ENCODE measurements at regions not wholly inside any gene's neighbourhood (a gene's known extent, or its start where the extent isn't known, plus 50 kb on each side); places are given as distances from the start of the nearest gene placed in this dataset.

- TF ChIP-seq, protein P1, sequence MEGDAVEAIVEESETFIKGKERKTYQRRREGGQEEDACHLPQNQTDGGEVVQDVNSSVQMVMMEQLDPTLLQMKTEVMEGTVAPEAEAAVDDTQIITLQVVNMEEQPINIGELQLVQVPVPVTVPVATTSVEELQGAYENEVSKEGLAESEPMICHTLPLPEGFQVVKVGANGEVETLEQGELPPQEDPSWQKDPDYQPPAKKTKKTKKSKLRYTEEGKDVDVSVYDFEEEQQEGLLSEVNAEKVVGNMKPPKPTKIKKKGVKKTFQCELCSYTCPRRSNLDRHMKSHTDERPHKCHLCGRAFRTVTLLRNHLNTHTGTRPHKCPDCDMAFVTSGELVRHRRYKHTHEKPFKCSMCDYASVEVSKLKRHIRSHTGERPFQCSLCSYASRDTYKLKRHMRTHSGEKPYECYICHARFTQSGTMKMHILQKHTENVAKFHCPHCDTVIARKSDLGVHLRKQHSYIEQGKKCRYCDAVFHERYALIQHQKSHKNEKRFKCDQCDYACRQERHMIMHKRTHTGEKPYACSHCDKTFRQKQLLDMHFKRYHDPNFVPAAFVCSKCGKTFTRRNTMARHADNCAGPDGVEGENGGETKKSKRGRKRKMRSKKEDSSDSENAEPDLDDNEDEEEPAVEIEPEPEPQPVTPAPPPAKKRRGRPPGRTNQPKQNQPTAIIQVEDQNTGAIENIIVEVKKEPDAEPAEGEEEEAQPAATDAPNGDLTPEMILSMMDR (conservative IDR thresholded peaks at IDR 0.05) = no peak
- TF ChIP-seq ZFX (IDR thresholded peaks at IDR 0.05) = no peak
- H3K27ac ChIP-seq = no peak overlapping the region
Measured at GRCh38 chr3:124657138-124657537, 73.1 kb upstream of the UMPS start.

- H3K27ac ChIP-seq = no peak overlapping the region
- TF ChIP-seq ZFX (IDR thresholded peaks at IDR 0.05) = no peak
- TF ChIP-seq, protein P1 (conservative IDR thresholded peaks at IDR 0.05) = no peak
Measured at GRCh38 chr3:124658270-124658669, 72.0 kb upstream of the UMPS start.

DNA sequence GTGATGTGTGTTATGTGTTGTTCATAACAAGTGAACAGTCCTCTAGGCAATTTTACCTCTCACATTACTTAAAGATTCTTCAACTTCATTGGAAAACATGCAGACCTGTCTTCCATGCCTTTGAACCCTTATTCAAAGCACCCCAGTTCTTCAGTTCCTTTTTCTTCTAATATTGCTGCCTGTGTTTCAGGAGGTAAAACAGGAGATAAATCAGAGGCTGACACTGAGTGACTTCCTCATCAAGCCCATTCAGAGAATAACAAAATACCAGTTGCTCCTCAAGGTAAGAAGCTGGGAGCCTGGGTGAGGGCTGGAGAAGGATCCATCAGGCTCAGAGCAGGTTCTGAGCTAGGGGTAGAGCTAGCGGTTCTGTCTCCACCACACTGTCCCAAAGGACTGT lies 71.1 kb upstream of the UMPS start:
- no peak for TF ChIP-seq ZFX (IDR thresholded peaks at IDR 0.05)
- TF ChIP-seq, protein P1 (conservative IDR thresholded peaks at IDR 0.05) = no peak
- no peak overlapping the region for H3K27ac ChIP-seq

- no peak overlapping the region for H3K27ac ChIP-seq
- TF ChIP-seq ZFX (IDR thresholded peaks at IDR 0.05) = no peak
- TF ChIP-seq, protein P1 (conservative IDR thresholded peaks at IDR 0.05) = no peak
Measured at GRCh38 chr3:124660599-124660998, 69.7 kb upstream of the UMPS start.

- H3K27ac ChIP-seq = no peak overlapping the region
Measured at GRCh38 chr3:124663690-124664089, 66.6 kb upstream of the UMPS start.

DNA sequence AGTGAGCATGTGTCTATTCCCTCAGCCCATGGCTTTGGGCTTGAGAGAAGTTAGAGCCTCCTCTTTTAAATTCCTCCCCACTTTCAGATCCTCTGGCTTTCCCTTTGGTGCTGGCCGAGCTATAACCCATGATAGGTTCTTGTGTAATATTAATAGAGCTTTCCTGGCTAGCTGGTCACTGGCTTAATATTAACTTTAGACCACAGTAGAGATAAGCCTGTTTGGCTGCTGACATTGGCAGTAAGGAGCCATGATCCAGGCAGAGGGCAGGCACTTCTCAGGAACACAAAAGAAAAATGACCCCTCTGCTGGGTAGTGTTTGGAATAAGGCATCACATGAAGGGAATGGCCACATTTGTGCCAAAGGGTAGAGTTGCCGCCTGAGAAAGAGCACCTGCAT lies 65.4 kb upstream of the UMPS start:
- no peak overlapping the region for H3K27ac ChIP-seq
- no peak for TF ChIP-seq ZFX (IDR thresholded peaks at IDR 0.05)
- TF ChIP-seq, protein P1 (conservative IDR thresholded peaks at IDR 0.05) = no peak

More at GRCh38 chr3:124663690-124664089, 66.6 kb upstream of the UMPS start:
- no peak for TF ChIP-seq ZFX (IDR thresholded peaks at IDR 0.05)
- TF ChIP-seq, protein P1 (conservative IDR thresholded peaks at IDR 0.05) = no peak

GRCh38 chr3:124666067-124666466 lies 64.2 kb upstream of the UMPS start:
- TF ChIP-seq, protein P1 (conservative IDR thresholded peaks at IDR 0.05) = no peak
- TF ChIP-seq ZFX (IDR thresholded peaks at IDR 0.05) = no peak
- H3K27ac ChIP-seq = no peak overlapping the region
